Left renal pelvis (tissue), 4 donors: ENCODE measurements at regions not wholly inside any gene's neighbourhood (a gene's known extent, or its start where the extent isn't known, plus 50 kb on each side); places are given as distances from the start of the nearest gene placed in this dataset.
"Not testable (repeated sequence)": the region's sequence is repeated elsewhere in the genome, so short reads cannot be mapped to it uniquely, and the experiment has no call there.

ENCODE experiments used
- DNase-seq, 4 donors: peaks; one replicate each; pipeline ENCODE4 v3.0.0-alpha.2; 2013; ENCODE audit warnings: low read depth in 4 of 4, low spot score in 3 of 4

GRCh38 chrX:106493210-106493816 is 118.5 kb upstream of the RADX start:
- DNase-seq, result not testable (repeated sequence)

GRCh38 chrX:106499473-106499872 is 112.3 kb upstream of the RADX start:
- no peak for DNase-seq

DNA sequence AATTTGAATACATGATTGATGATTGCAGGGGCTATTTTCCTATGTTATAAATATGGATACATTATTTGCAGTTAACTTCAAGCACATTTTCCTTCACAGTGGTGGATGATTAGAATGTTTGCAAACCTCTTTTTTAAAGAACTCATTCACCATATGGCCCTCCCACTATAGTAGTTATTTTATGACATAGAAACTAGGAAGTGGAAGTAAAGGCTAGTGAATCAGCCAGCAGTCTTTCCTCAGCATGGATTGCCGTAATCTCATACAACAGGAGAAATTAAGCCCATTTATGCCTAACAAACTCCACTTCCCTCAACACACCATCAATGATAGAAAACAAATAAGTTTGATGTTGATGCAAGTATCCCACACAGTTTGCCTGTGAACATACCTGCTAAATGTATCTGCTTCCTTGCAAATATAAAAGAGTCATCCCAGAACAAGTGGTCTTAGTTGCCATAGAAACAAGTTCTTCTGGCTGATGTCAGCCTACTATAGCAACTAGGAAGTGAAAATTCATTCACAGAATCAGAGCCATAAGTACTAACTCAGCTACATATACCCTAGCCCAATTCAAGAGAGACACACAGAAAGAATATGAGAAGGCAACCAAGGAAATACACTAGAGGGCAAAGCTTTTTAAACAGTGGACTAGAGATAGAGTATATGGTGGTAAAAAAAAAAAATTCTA is 100.9 kb upstream of the RADX start:
- DNase-seq, result no peak
